ENCODE measurements at regions not wholly inside any gene's neighbourhood (a gene's known extent, or its start where the extent isn't known, plus 50 kb on each side); places are given as distances from the start of the nearest gene placed in this dataset.

- Histone ChIP-seq H3K4me1 (no peaks in the 10 kb centered on the region), H3K4me3 (no peak overlapping the region), H3K9me3 (no peaks in the 10 kb centered on the region), H3K27ac (no peak overlapping the region), H3K27me3 (no peaks in the 10 kb centered on the region), H3K36me3 (replicated peaks in 1 of 2; ENCODE audit: insufficient read depth in 1 of 2, low read depth in 2 of 2) (no peaks in the 10 kb centered on the region)
- WGBS, 2 donors, result 56 to 61% methylated on average over 3 of the region's 3 CpGs
- intact Hi-C loops (cut with DNase I), result no loop called here
- DNase-seq, result no peak
- ATAC-seq, result no peak
- TF ChIP-seq CTCF (IDR thresholded peaks at IDR 0.05) (no peak), POLR2A (IDR thresholded peaks at IDR 0.05) (no peak)
Measured at GRCh38 chr18:28826107-28826506, 649.2 kb upstream of the CDH2 start.

- H3K36me3 ChIP-seq (replicated peaks in 1 of 2; ENCODE audit: insufficient read depth in 1 of 2, low read depth in 2 of 2), result no peaks in the 10 kb centered on the region
- 42 to 54% methylated on average over 2 of the region's 2 CpGs for WGBS, 2 donors
- H3K9me3 ChIP-seq, result no peaks in the 10 kb centered on the region
- DNase-seq, result no peak
- no peaks in the 10 kb centered on the region for H3K27me3 ChIP-seq
- intact Hi-C loops (cut with DNase I), result no loop called here
- TF ChIP-seq POLR2A (IDR thresholded peaks at IDR 0.05) (no peak), CTCF (IDR thresholded peaks at IDR 0.05) (no peak)
- no peak overlapping the region for H3K4me3 ChIP-seq
- no peak for ATAC-seq
- H3K27ac ChIP-seq, result no peak overlapping the region
- no peaks in the 10 kb centered on the region for H3K4me1 ChIP-seq
Measured at GRCh38 chr18:28824183-28824574, 647.2 kb upstream of the CDH2 start.

GRCh38 chr18:28823506-28824182 is 646.7 kb upstream of the CDH2 start:
- 59 to 70% methylated on average over 4 to 6 of the region's 6 CpGs for WGBS, 2 donors
- no peaks in the 10 kb centered on the region for H3K27me3 ChIP-seq
- no peaks in the 10 kb centered on the region for H3K4me1 ChIP-seq
- intact Hi-C loops (cut with DNase I), result no loop called here
- TF ChIP-seq POLR2A (IDR thresholded peaks at IDR 0.05), result no peak
- TF ChIP-seq CTCF (IDR thresholded peaks at IDR 0.05), result no peak
- no peaks in the 10 kb centered on the region for H3K36me3 ChIP-seq (replicated peaks in 1 of 2; ENCODE audit: insufficient read depth in 1 of 2, low read depth in 2 of 2)
- DNase-seq (no peak), ATAC-seq (no peak)
- no peak overlapping the region for H3K4me3 ChIP-seq
- H3K9me3 ChIP-seq, result no peaks in the 10 kb centered on the region
- no peak overlapping the region for H3K27ac ChIP-seq

GRCh38 chr18:28820353-28820752 is 643.4 kb upstream of the CDH2 start:
- no peak overlapping the region for H3K27ac ChIP-seq
- DNase-seq, result no peak
- H3K36me3 ChIP-seq (replicated peaks in 1 of 2; ENCODE audit: insufficient read depth in 1 of 2, low read depth in 2 of 2), result no peaks in the 10 kb centered on the region
- no peak overlapping the region for H3K4me3 ChIP-seq
- 48 to 52% methylated on average over 1 of the region's 1 CpG for WGBS, 2 donors
- intact Hi-C loops (cut with DNase I), result no loop called here
- no peaks in the 10 kb centered on the region for H3K27me3 ChIP-seq
- H3K4me1 ChIP-seq, result no peaks in the 10 kb centered on the region
- no peak for ATAC-seq
- H3K9me3 ChIP-seq, result no peaks in the 10 kb centered on the region
- no peak for TF ChIP-seq POLR2A (IDR thresholded peaks at IDR 0.05)
- TF ChIP-seq CTCF (IDR thresholded peaks at IDR 0.05), result no peak

- ATAC-seq (no peak), DNase-seq (no peak)
- Histone ChIP-seq H3K4me1 (no peaks in the 10 kb centered on the region), H3K36me3 (replicated peaks in 1 of 2; ENCODE audit: insufficient read depth in 1 of 2, low read depth in 2 of 2) (no peaks in the 10 kb centered on the region), H3K4me3 (no peak overlapping the region), H3K27me3 (no peaks in the 10 kb centered on the region), H3K9me3 (no peaks in the 10 kb centered on the region), H3K27ac (no peak overlapping the region)
- 50 to 52% methylated on average over 2 of the region's 2 CpGs for WGBS, 2 donors
- intact Hi-C loops (cut with DNase I), result no loop called here
- TF ChIP-seq POLR2A (IDR thresholded peaks at IDR 0.05) (no peak), CTCF (IDR thresholded peaks at IDR 0.05) (no peak)
Measured at GRCh38 chr18:28816155-28816554, 639.2 kb upstream of the CDH2 start.

Data from body of pancreas (tissue), 4 donors.